ENCODE measurements at regions not wholly inside any gene's neighbourhood (a gene's known extent, or its start where the extent isn't known, plus 50 kb on each side); places are given as distances from the start of the nearest gene placed in this dataset.

DNA sequence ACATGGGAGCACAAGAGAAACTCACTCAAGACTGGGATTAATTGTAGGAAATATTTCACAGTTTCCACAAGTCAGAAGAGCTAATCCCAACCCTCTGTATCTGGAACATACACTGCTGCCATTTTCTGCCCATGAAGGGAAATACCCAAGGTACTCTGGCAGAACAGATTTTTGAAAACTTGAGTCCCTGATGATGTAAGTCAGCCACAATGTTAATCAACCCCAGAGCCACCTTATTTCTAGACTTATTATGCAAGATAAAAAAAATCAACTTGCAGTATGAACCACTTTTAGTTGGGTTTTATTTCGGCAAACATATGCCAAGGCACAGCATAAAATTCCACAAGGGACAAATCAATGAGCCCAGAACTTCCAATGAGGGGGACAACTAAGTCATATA is 141.5 kb downstream of the LY86 start:
- H3K4me2 ChIP-seq (ENCODE audit: insufficient read depth, low read length) = no peak overlapping the region
- ChIA-PET POLR2A (interaction anchor here (0.5 kb wide), 1 partner anchor 18 kb away, joined by 3 read pairs; no protein-coding TSS in a partner anchor), CTCF (ENCODE audit: low intra/inter-chr PET ratio) (no interaction called here)
- H3K9me3 ChIP-seq (replicated peaks; ENCODE audit: control insufficient read depth, insufficient read depth, low read depth, low read length) = no peaks in the 10 kb centered on the region
- H3K4me3 ChIP-seq = no peak overlapping the region
- TF ChIP-seq, protein P1, sequence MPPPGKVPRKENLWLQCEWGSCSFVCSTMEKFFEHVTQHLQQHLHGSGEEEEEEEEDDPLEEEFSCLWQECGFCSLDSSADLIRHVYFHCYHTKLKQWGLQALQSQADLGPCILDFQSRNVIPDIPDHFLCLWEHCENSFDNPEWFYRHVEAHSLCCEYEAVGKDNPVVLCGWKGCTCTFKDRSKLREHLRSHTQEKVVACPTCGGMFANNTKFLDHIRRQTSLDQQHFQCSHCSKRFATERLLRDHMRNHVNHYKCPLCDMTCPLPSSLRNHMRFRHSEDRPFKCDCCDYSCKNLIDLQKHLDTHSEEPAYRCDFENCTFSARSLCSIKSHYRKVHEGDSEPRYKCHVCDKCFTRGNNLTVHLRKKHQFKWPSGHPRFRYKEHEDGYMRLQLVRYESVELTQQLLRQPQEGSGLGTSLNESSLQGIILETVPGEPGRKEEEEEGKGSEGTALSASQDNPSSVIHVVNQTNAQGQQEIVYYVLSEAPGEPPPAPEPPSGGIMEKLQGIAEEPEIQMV (tag; conservative IDR thresholded peaks at IDR 0.05; ENCODE audit: low read depth) = no peak
- TF ChIP-seq ZNF282 (CRISPR knock-in tag; IDR thresholded peaks at IDR 0.05) = no peak
- TF ChIP-seq TGIF2 (CRISPR knock-in tag; IDR thresholded peaks at IDR 0.05) = no peak
- no peak for TF ChIP-seq SMARCA4 (IDR thresholded peaks at IDR 0.05)
- TF ChIP-seq, protein P2, sequence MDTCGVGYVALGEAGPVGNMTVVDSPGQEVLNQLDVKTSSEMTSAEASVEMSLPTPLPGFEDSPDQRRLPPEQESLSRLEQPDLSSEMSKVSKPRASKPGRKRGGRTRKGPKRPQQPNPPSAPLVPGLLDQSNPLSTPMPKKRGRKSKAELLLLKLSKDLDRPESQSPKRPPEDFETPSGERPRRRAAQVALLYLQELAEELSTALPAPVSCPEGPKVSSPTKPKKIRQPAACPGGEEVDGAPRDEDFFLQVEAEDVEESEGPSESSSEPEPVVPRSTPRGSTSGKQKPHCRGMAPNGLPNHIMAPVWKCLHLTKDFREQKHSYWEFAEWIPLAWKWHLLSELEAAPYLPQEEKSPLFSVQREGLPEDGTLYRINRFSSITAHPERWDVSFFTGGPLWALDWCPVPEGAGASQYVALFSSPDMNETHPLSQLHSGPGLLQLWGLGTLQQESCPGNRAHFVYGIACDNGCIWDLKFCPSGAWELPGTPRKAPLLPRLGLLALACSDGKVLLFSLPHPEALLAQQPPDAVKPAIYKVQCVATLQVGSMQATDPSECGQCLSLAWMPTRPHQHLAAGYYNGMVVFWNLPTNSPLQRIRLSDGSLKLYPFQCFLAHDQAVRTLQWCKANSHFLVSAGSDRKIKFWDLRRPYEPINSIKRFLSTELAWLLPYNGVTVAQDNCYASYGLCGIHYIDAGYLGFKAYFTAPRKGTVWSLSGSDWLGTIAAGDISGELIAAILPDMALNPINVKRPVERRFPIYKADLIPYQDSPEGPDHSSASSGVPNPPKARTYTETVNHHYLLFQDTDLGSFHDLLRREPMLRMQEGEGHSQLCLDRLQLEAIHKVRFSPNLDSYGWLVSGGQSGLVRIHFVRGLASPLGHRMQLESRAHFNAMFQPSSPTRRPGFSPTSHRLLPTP (IDR thresholded peaks at IDR 0.05; ENCODE audit: borderline replicate concordance, extremely low read depth, insufficient read length) = no peak
- no peak for TF ChIP-seq SRSF1 (IDR thresholded peaks at IDR 0.05; ENCODE audit: low read depth, low read length)
- H2AFZ ChIP-seq (ENCODE audit: low read depth, low read length) = no peak overlapping the region
- no peaks in the 10 kb centered on the region for H3K79me2 ChIP-seq (ENCODE audit: control insufficient read depth, insufficient read depth, low read length)
- H3K27me3 ChIP-seq (ENCODE audit: control insufficient read depth in 2 of 2, insufficient read depth in 2 of 2, low read length in 2 of 2) = no peaks in the 10 kb centered on the region
- no peaks in the 10 kb centered on the region for H3K36me3 ChIP-seq (ENCODE audit: control insufficient read depth, insufficient read depth, low read length)
- H3K27ac ChIP-seq (ENCODE audit: extremely low read depth, low read depth, low read length) = no peak overlapping the region
- H3K4me1 ChIP-seq (replicated peaks in 1 of 2; ENCODE audit: control insufficient read depth in 2 of 2, insufficient read depth in 2 of 2, low read length in 2 of 2) = peaks cover 7 to 18% of the 10 kb centered on the region in 2 experiments; a peak in 4 of 5 replicates
- FAIRE-seq = no peak
- no peaks in the 10 kb centered on the region for H3K9me1 ChIP-seq (ENCODE audit: control insufficient read depth, insufficient read depth, low read length)
- WGBS (ENCODE audit: insufficient coverage, low coverage, missing lambda C conversion rate) = 17% methylated on average over 1 of the region's 1 CpG
- ATAC-seq = no peak
- no TSS peak for BruUV-seq (replicated peaks)
- H3K9ac ChIP-seq (ENCODE audit: insufficient read depth in 1 of 2, low read depth in 2 of 2, low read length in 2 of 2) = no peak overlapping the region
- intact Hi-C loops (cut with micrococcal nuclease) (no loop called here), in situ Hi-C loops (cut with MboI) (loop anchor here (10.0 kb wide), 1 partner anchor 885 kb away; no protein-coding TSS in a partner anchor)
- no peak for DNase-seq (ENCODE audit: extremely low read depth in 1 of 4, low spot score in 3 of 4)
- H4K20me1 ChIP-seq (replicated peaks; ENCODE audit: control insufficient read depth, insufficient read depth, low read length) = no peaks in the 10 kb centered on the region

Measured in K562 (cell line).